ENCODE measurements at regions not wholly inside any gene's neighbourhood (a gene's known extent, or its start where the extent isn't known, plus 50 kb on each side); places are given as distances from the start of the nearest gene placed in this dataset.

DNA sequence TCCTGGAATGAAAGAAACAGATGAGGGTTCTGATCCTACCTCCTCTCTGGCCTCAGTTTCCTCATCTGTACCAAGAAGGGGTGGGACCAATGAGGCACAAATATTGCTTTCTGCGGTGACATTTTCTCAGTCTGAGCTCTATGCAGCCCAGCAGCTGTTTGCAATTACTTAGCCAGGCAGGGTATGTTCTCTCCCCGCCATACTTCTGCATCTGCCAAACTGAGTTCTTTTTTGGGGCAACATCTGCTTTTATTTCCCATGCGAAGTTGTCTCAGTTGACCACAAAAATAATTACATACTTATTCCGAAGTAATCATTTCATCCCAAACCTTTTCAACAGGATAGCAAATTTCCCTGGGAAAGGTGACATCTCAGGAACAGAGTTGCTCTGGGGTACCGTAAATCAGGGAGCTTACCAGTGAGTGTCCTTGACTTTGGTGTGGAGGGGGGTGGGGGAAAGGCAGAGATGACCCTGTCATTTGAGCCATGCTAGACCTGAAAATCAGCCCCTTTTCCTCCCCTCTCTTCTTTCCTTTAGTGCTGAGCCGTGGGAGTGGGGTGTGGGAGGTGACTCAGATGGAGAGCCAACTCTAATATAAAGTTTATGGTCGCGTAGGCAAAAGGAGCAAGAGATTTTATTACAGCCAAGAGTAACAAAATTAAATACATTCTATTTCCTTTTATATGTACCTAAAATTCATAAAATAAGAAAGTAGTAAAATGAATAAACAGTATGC is 165.7 kb upstream of the KL start:
- Histone ChIP-seq H3K36me3 (ENCODE audit: insufficient read depth, low read length) (no peaks in the 10 kb centered on the region), H2AFZ (ENCODE audit: low read length) (no peak overlapping the region), H4K20me1 (ENCODE audit: insufficient read depth, low read length) (no peaks in the 10 kb centered on the region), H3K4me3 (ENCODE audit: low read depth, low read length, poor library complexity, severe bottlenecking) (no peak overlapping the region), H3K27ac (ENCODE audit: low read depth, low read length, poor library complexity, severe bottlenecking) (no peak overlapping the region), H3K9me2 (ENCODE audit: low read depth, low read length) (no peaks in the 10 kb centered on the region), H3K9ac (ENCODE audit: low read length) (no peak overlapping the region), H3K4me1 (ENCODE audit: insufficient read depth, low read length, severe bottlenecking) (no peaks in the 10 kb centered on the region), H3K79me2 (ENCODE audit: insufficient read depth, low read length) (no peaks in the 10 kb centered on the region), H3K4me2 (ENCODE audit: low read length) (no peak overlapping the region), H3K9me3 (ENCODE audit: low read length) (no peaks in the 10 kb centered on the region), H3F3A (ENCODE audit: insufficient read depth, low read length) (no peaks in the 10 kb centered on the region), H3K27me3 (ENCODE audit: insufficient read depth, low read length) (no peaks in the 10 kb centered on the region)
- TF ChIP-seq EZH2 (IDR thresholded peaks at IDR 0.05; ENCODE audit: borderline replicate concordance, low read length): no peak
- no peak for TF ChIP-seq CTCF (IDR thresholded peaks at IDR 0.05; ENCODE audit: low read length)

- H4K20me1 ChIP-seq (ENCODE audit: insufficient read depth, low read length): no peaks in the 10 kb centered on the region
- H3K4me2 ChIP-seq (ENCODE audit: low read length): no peak overlapping the region
- no peak overlapping the region for H3K27ac ChIP-seq (ENCODE audit: low read depth, low read length, poor library complexity, severe bottlenecking)
- H3K36me3 ChIP-seq (ENCODE audit: insufficient read depth, low read length): no peaks in the 10 kb centered on the region
- H3K4me1 ChIP-seq (ENCODE audit: insufficient read depth, low read length, severe bottlenecking): no peaks in the 10 kb centered on the region
- no peak overlapping the region for H3K4me3 ChIP-seq (ENCODE audit: low read depth, low read length, poor library complexity, severe bottlenecking)
- H2AFZ ChIP-seq (ENCODE audit: low read length): no peak overlapping the region
- TF ChIP-seq CTCF (IDR thresholded peaks at IDR 0.05; ENCODE audit: low read length): no peak
- no peak for TF ChIP-seq EZH2 (IDR thresholded peaks at IDR 0.05; ENCODE audit: borderline replicate concordance, low read length)
- H3K9me2 ChIP-seq (ENCODE audit: low read depth, low read length): no peaks in the 10 kb centered on the region
- H3K9ac ChIP-seq (ENCODE audit: low read length): no peak overlapping the region
- H3F3A ChIP-seq (ENCODE audit: insufficient read depth, low read length): no peaks in the 10 kb centered on the region
- no peaks in the 10 kb centered on the region for H3K27me3 ChIP-seq (ENCODE audit: insufficient read depth, low read length)
- H3K79me2 ChIP-seq (ENCODE audit: insufficient read depth, low read length): no peaks in the 10 kb centered on the region
- no peaks in the 10 kb centered on the region for H3K9me3 ChIP-seq (ENCODE audit: low read length)
Observed at GRCh38 chr13:32851083-32852069, 164.8 kb upstream of the KL start.

GRCh38 chr13:32852526-32852925 is 163.7 kb upstream of the KL start:
- no peak overlapping the region for H3K4me2 ChIP-seq (ENCODE audit: low read length)
- no peak overlapping the region for H2AFZ ChIP-seq (ENCODE audit: low read length)
- no peaks in the 10 kb centered on the region for H3K36me3 ChIP-seq (ENCODE audit: insufficient read depth, low read length)
- H3K9me2 ChIP-seq (ENCODE audit: low read depth, low read length): no peaks in the 10 kb centered on the region
- H3K4me1 ChIP-seq (ENCODE audit: insufficient read depth, low read length, severe bottlenecking): no peaks in the 10 kb centered on the region
- no peaks in the 10 kb centered on the region for H3K9me3 ChIP-seq (ENCODE audit: low read length)
- no peaks in the 10 kb centered on the region for H3K79me2 ChIP-seq (ENCODE audit: insufficient read depth, low read length)
- H3K9ac ChIP-seq (ENCODE audit: low read length): no peak overlapping the region
- no peaks in the 10 kb centered on the region for H3F3A ChIP-seq (ENCODE audit: insufficient read depth, low read length)
- H3K27me3 ChIP-seq (ENCODE audit: insufficient read depth, low read length): no peaks in the 10 kb centered on the region
- H3K4me3 ChIP-seq (ENCODE audit: low read depth, low read length, poor library complexity, severe bottlenecking): no peak overlapping the region
- H4K20me1 ChIP-seq (ENCODE audit: insufficient read depth, low read length): no peaks in the 10 kb centered on the region
- TF ChIP-seq EZH2 (IDR thresholded peaks at IDR 0.05; ENCODE audit: borderline replicate concordance, low read length): no peak
- no peak for TF ChIP-seq CTCF (IDR thresholded peaks at IDR 0.05; ENCODE audit: low read length)
- no peak overlapping the region for H3K27ac ChIP-seq (ENCODE audit: low read depth, low read length, poor library complexity, severe bottlenecking)

Measured in OCI-LY1 (cell line).